B cell (primary cell): ENCODE measurements at regions not wholly inside any gene's neighbourhood (a gene's known extent, or its start where the extent isn't known, plus 50 kb on each side); places are given as distances from the start of the nearest gene placed in this dataset.

ENCODE experiments used
- ATAC-seq: fragments of 200-7000 bp; cut with Tn5 transposase; one replicate; pipeline ENCODE4 v1.10.0; 2021; ENCODE audit warnings: low read depth, mild to moderate bottlenecking, moderate number of reproducible peaks, moderate library complexity
- CTCF ChIA-PET: fragments of 350-600 bp; sonication (Branson Sonifier 250); formaldehyde crosslinking; loops from one replicate; lab custom pipeline; 2021; ENCODE audit warnings: antibody characterized with exemption, inconsistent platforms; lab: Charles Lee
- POLR2A ChIA-PET: fragments of 350-600 bp; sonication (Branson Sonifier 250); formaldehyde crosslinking; loops from one replicate; lab custom pipeline; 2021; ENCODE audit warnings: antibody characterized with exemption; lab: Charles Lee
- DNase-seq: peaks from one replicate; pipeline ENCODE4 v3.0.0; 2013
- H2AFZ ChIP-seq: 2 replicates; pipeline ENCODE4 v1.6.1; 2012; ENCODE audit warnings: mild to moderate bottlenecking, low read depth, low read length; ENCODE audit not compliant: insufficient read depth, poor library complexity, severe bottlenecking
- H3K27ac ChIP-seq, 2 donors: 1 replicate in 1 of 2; 2 replicates in 1 of 2; pipeline ENCODE4 v1.5.1; 2012 to 2013; ENCODE audit warnings: low read length in 2 of 2, mild to moderate bottlenecking in 2 of 2, moderate library complexity in 1 of 2
- H3K27me3 ChIP-seq, 4 experiments: fragments of 200-600 bp in 1 of 4; sonication (generic) in 1 of 4; replicated peaks in 1 of 4; 1 replicate in 2 of 4; 2 replicates in 2 of 4; pipeline versions ENCODE4 v1.6.1 to v1.7.0; 2013 to 2016; ENCODE audit warnings: low read length in 3 of 4, mild to moderate bottlenecking in 2 of 4, mixed read lengths in 1 of 4, moderate library complexity in 1 of 4; ENCODE audit not compliant: insufficient read depth in 4 of 4, control insufficient read depth in 3 of 4; ENCODE audit errors: control extremely low read depth in 1 of 4
- H3K36me3 ChIP-seq, 2 experiments: replicated peaks in 1 of 2; 1 replicate in 1 of 2; 2 replicates in 1 of 2; pipeline versions ENCODE4 v1.6.1 to v1.7.1; 2013; ENCODE audit warnings: low read length in 1 of 2; ENCODE audit not compliant: insufficient read depth in 2 of 2, control insufficient read depth in 1 of 2; ENCODE audit errors: control extremely low read depth in 1 of 2, extremely low read depth in 1 of 2
- H3K4me1 ChIP-seq, 2 donors: fragments of 200-600 bp in 1 of 2; sonication (generic) in 1 of 2; 1 replicate in 1 of 2; 2 replicates in 1 of 2; pipeline versions ENCODE4 v1.5.1 to v1.6.1; 2013 to 2017; ENCODE audit warnings: low read length in 2 of 2; ENCODE audit not compliant: control insufficient read depth in 2 of 2, insufficient read depth in 2 of 2
- H3K4me2 ChIP-seq: replicated peaks from 2 replicates; pipeline ENCODE3; 2012; ENCODE audit warnings: mild to moderate bottlenecking, low read depth, low read length; ENCODE audit not compliant: poor library complexity, severe bottlenecking
- H3K4me3 ChIP-seq, 5 experiments: fragments of 200-600 bp in 1 of 5; sonication (generic) in 1 of 5; 1 replicate in 3 of 5; 2 replicates in 2 of 5; pipeline versions ENCODE4 v1.5.1 to v1.7.0; 2011 to 2016; ENCODE audit warnings: low read length in 4 of 5, mild to moderate bottlenecking in 4 of 5, low read depth in 2 of 5, control low read depth in 1 of 5, moderate library complexity in 1 of 5; ENCODE audit not compliant: insufficient read depth in 1 of 5; ENCODE audit errors: control extremely low read depth in 1 of 5, extremely low read depth in 1 of 5
- H3K79me2 ChIP-seq: fragments of 200-600 bp; sonication (generic); one replicate; pipeline ENCODE4 v1.6.0; 2016; ENCODE audit warnings: low read length; ENCODE audit not compliant: control insufficient read depth, insufficient read depth
- H3K9ac ChIP-seq: fragments of 200-600 bp; sonication (generic); 2 replicates; pipeline ENCODE4 v1.6.1; 2017; ENCODE audit warnings: mild to moderate bottlenecking, low read length, moderate library complexity
- H3K9me3 ChIP-seq, 3 donors: one replicate each; pipeline versions ENCODE4 v1.6.1 to v1.7.1; 2013; ENCODE audit warnings: low read length in 2 of 3; ENCODE audit not compliant: control insufficient read depth in 2 of 3, insufficient read depth in 1 of 3; ENCODE audit errors: control extremely low read depth in 1 of 3
- H4K20me1 ChIP-seq: 2 replicates; pipeline ENCODE4 v1.6.0; 2012; ENCODE audit warnings: mild to moderate bottlenecking, low read length; ENCODE audit not compliant: insufficient read depth, control insufficient read depth, poor library complexity, severe bottlenecking
- H3K27ac Mint-ChIP-seq: one replicate; pipeline ENCODE4 v1.8.0; 2021; ENCODE audit warnings: mixed read lengths
- H3K27me3 Mint-ChIP-seq: one replicate; pipeline ENCODE4 v1.8.0; 2021; ENCODE audit warnings: mixed read lengths
- H3K4me1 Mint-ChIP-seq: one replicate; pipeline ENCODE4 v1.8.0; 2021; ENCODE audit warnings: mixed read lengths
- H3K4me3 Mint-ChIP-seq: one replicate; pipeline ENCODE4 v1.8.0; 2021; ENCODE audit warnings: mixed read lengths
- H3K9me3 Mint-ChIP-seq: one replicate; pipeline ENCODE4 v1.8.0; 2022; ENCODE audit warnings: mixed read lengths; ENCODE audit not compliant: insufficient read depth
- EZH2 ChIP-seq: IDR thresholded peaks from 2 replicates; pipeline ENCODE4 v1.6.1; 2012; ENCODE audit warnings: borderline replicate concordance, low read depth, mild to moderate bottlenecking, moderate library complexity, low read length; ENCODE audit not compliant: insufficient read depth, poor library complexity, severe bottlenecking
- WGBS: methylation state at CpG from one replicate; pipeline ENCODE4 v1.1.5; 2013; ENCODE audit warnings: missing lambda C conversion rate; ENCODE audit not compliant: insufficient coverage; 5-methylcytosine and 5-hydroxymethylcytosine counted together
- intact Hi-C: fragments of 100-400 bp; cut with micrococcal nuclease; formaldehyde crosslinking; loops from one replicate; pipeline ENCODE4 v1.10.0; 2022
- TF ChIP-seq, protein P1 (sequence below): fragments of 200-600 bp; IDR thresholded peaks from one replicate; pipeline ENCODE4 v1.8.0; 2022; ENCODE audit warnings: antibody characterized with exemption, mild to moderate bottlenecking

DNA sequence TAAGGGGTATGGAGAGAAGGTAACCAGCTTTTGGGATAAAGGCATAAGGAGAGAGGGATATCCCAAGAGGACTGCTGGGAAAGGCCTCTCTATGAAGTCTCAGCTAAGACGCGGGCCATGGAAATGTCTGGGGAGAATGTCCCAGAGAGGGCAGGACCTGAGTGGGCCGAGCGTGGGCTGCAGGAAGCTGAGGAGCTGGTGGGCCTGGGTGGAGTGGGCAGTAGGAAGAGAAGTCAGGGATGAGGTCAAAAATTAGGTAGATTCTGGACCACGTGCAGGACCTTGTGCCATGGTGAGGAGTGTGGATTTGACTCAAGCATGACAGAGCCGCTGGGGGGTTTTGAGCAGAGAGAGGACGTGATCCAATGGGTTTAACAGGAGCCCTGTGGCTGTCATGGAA, 66.5 kb upstream of the SULF2 start:
- WGBS = 89% methylated on average over 7 of the region's 7 CpGs
- no peak overlapping the region for H2AFZ ChIP-seq
- peaks cover 0 to 11% (median 0%) of the 10 kb centered on the region in 3 donors for H3K9me3 ChIP-seq
- H3K27me3 ChIP-seq = peaks cover 0 to 7% (median 2%) of the 10 kb centered on the region in 4 experiments
- no peak overlapping the region for H3K9ac ChIP-seq
- TF ChIP-seq, protein P1, sequence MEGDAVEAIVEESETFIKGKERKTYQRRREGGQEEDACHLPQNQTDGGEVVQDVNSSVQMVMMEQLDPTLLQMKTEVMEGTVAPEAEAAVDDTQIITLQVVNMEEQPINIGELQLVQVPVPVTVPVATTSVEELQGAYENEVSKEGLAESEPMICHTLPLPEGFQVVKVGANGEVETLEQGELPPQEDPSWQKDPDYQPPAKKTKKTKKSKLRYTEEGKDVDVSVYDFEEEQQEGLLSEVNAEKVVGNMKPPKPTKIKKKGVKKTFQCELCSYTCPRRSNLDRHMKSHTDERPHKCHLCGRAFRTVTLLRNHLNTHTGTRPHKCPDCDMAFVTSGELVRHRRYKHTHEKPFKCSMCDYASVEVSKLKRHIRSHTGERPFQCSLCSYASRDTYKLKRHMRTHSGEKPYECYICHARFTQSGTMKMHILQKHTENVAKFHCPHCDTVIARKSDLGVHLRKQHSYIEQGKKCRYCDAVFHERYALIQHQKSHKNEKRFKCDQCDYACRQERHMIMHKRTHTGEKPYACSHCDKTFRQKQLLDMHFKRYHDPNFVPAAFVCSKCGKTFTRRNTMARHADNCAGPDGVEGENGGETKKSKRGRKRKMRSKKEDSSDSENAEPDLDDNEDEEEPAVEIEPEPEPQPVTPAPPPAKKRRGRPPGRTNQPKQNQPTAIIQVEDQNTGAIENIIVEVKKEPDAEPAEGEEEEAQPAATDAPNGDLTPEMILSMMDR = no peak
- no peak for TF ChIP-seq EZH2
- CTCF ChIA-PET = no interaction called here
- H3K4me2 ChIP-seq = no peak overlapping the region
- no peaks in the 10 kb centered on the region for H3K36me3 ChIP-seq
- no peak overlapping the region for H3K4me3 Mint-ChIP-seq
- no peaks in the 10 kb centered on the region for H3K4me1 ChIP-seq
- intact Hi-C loops = no loop called here
- H3K4me3 ChIP-seq = no peak overlapping the region
- DNase-seq (no peak), ATAC-seq (no peak)
- no peaks in the 10 kb centered on the region for H4K20me1 ChIP-seq
- POLR2A ChIA-PET = no interaction called here
- no peaks in the 10 kb centered on the region for H3K9me3 Mint-ChIP-seq
- H3K27ac Mint-ChIP-seq = no peak overlapping the region
- H3K27ac ChIP-seq = no peak overlapping the region
- peaks cover 11% of the 10 kb centered on the region for H3K4me1 Mint-ChIP-seq
- peaks cover 17% of the 10 kb centered on the region for H3K27me3 Mint-ChIP-seq
- H3K79me2 ChIP-seq = no peaks in the 10 kb centered on the region

GRCh38 chr20:47850146-47850545, 64.9 kb upstream of the SULF2 start:
- Mint-ChIP-seq H3K4me3 (no peak overlapping the region), H3K27me3 (peaks cover 23% of the 10 kb centered on the region), H3K27ac (no peak overlapping the region), H3K9me3 (no peaks in the 10 kb centered on the region), H3K4me1 (peaks cover 11% of the 10 kb centered on the region)
- POLR2A ChIA-PET = no interaction called here
- CTCF ChIA-PET = no interaction called here
- Histone ChIP-seq H4K20me1 (no peaks in the 10 kb centered on the region), H3K36me3 (no peaks in the 10 kb centered on the region), H3K4me1 (no peaks in the 10 kb centered on the region), H3K4me3 (no peak overlapping the region), H3K9me3 (peaks cover 0 to 9% (median 0%) of the 10 kb centered on the region in 3 donors), H2AFZ (no peak overlapping the region), H3K27ac (no peak overlapping the region), H3K4me2 (no peak overlapping the region), H3K9ac (no peak overlapping the region), H3K27me3 (peaks cover 0 to 7% (median 2%) of the 10 kb centered on the region in 4 experiments), H3K79me2 (no peaks in the 10 kb centered on the region)
- no peak for DNase-seq
- ATAC-seq = no peak
- TF ChIP-seq, protein P1 = no peak
- TF ChIP-seq EZH2 = no peak
- intact Hi-C loops = no loop called here
- 100% methylated on average over 2 of the region's 5 CpGs for WGBS
